Body of pancreas (tissue), 4 donors: ENCODE measurements at regions not wholly inside any gene's neighbourhood (a gene's known extent, or its start where the extent isn't known, plus 50 kb on each side); places are given as distances from the start of the nearest gene placed in this dataset.

Experiments
- ATAC-seq: fragments of 150-250 bp; one replicate; pipeline ENCODE4 v1.9.1; 2016
- DNase-seq, 4 donors: peaks; one replicate each; pipeline ENCODE4 v3.0.0-alpha.2; 2019
- H3K27ac ChIP-seq, 4 donors: fragments of 200-600 bp; sonication (generic); 1 replicate in 3 of 4; 2 replicates in 1 of 4; pipeline versions ENCODE4 v1.5.1 to v1.6.1; 2016 to 2019; ENCODE audit warnings: mild to moderate bottlenecking in 1 of 4, mixed read lengths in 1 of 4, moderate library complexity in 1 of 4
- H3K27me3 ChIP-seq, 2 donors: fragments of 200-600 bp; sonication (generic); one replicate each; pipeline ENCODE4 v1.6.0; 2016; ENCODE audit warnings: mild to moderate bottlenecking in 1 of 2
- H3K36me3 ChIP-seq, 2 donors: fragments of 200-600 bp; sonication (generic); replicated peaks in 1 of 2; 2 replicates each; pipeline ENCODE4 v1.5.1; 2016; ENCODE audit warnings: low read depth in 2 of 2; ENCODE audit not compliant: insufficient read depth in 1 of 2
- H3K4me1 ChIP-seq: fragments of 200-600 bp; sonication (generic); one replicate; pipeline ENCODE4 v1.6.0; 2016
- H3K4me3 ChIP-seq, 2 donors: fragments of 200-600 bp; sonication (generic); 1 replicate in 1 of 2; 2 replicates in 1 of 2; pipeline ENCODE4 v1.5.1; 2016 to 2019
- H3K9me3 ChIP-seq, 3 donors: fragments of 200-600 bp; sonication (generic); 1 replicate in 2 of 3; 2 replicates in 1 of 3; pipeline ENCODE4 v1.5.1; 2016
- POLR2A ChIP-seq, 3 donors: fragments of 450-650 bp; IDR thresholded peaks; one replicate each; pipeline ENCODE4 v1.6.1; 2016; ENCODE audit warnings: antibody characterized with exemption in 3 of 3, mild to moderate bottlenecking in 2 of 3
- WGBS, 2 donors: methylation state at CpG; one replicate each; pipeline ENCODE4 v1.1.5; 2017; 5-methylcytosine and 5-hydroxymethylcytosine counted together
- intact Hi-C: fragments of 100-400 bp; cut with DNase I; formaldehyde crosslinking; loops from one replicate; pipeline ENCODE4 v1.15.1; 2023
- TF ChIP-seq, protein P1 (sequence below), 7 experiments: fragments of 450-650 bp in 4 of 7; fragments of 200-600 bp in 3 of 7; sonication (generic) in 3 of 7; IDR thresholded peaks; one replicate each; pipeline ENCODE4 v1.5.1; 2016 to 2019; ENCODE audit warnings: antibody characterized with exemption in 7 of 7

DNA sequence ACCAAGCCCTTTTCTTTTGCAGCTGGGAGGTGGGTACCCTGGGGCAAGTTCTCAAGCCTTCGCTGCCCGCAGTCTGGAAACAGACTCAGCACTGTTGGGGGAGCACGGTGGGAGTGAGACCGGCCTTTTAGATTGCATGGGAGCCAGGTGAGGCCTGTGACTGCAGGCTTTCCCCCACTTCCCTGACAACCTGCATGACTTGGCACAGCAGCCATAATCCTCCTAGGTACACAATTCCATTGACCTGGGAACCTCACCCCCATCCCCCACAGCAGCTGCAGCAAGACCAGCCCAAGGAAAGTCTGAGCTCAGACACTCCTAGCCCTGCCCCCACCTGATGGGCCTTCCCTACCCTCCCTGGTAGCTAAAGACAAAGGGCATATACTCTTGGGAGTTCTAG lies 52.2 kb upstream of the CCDC80 start:
- no peaks in the 10 kb centered on the region for H3K4me1 ChIP-seq
- ATAC-seq (no peak), DNase-seq (no peak)
- H3K4me3 ChIP-seq: no peak overlapping the region
- no peak for TF ChIP-seq POLR2A (IDR thresholded peaks at IDR 0.05)
- TF ChIP-seq, protein P1, sequence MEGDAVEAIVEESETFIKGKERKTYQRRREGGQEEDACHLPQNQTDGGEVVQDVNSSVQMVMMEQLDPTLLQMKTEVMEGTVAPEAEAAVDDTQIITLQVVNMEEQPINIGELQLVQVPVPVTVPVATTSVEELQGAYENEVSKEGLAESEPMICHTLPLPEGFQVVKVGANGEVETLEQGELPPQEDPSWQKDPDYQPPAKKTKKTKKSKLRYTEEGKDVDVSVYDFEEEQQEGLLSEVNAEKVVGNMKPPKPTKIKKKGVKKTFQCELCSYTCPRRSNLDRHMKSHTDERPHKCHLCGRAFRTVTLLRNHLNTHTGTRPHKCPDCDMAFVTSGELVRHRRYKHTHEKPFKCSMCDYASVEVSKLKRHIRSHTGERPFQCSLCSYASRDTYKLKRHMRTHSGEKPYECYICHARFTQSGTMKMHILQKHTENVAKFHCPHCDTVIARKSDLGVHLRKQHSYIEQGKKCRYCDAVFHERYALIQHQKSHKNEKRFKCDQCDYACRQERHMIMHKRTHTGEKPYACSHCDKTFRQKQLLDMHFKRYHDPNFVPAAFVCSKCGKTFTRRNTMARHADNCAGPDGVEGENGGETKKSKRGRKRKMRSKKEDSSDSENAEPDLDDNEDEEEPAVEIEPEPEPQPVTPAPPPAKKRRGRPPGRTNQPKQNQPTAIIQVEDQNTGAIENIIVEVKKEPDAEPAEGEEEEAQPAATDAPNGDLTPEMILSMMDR (IDR thresholded peaks at IDR 0.05): no peak
- H3K9me3 ChIP-seq: no peaks in the 10 kb centered on the region
- H3K27me3 ChIP-seq: no peaks in the 10 kb centered on the region
- WGBS, 2 donors: 85 to 88% methylated on average over 4 of the region's 4 CpGs
- no peaks in the 10 kb centered on the region for H3K36me3 ChIP-seq
- intact Hi-C loops: no loop called here
- no peak overlapping the region for H3K27ac ChIP-seq
